Adrenal gland (tissue), 5 donors: ENCODE measurements at regions not wholly inside any gene's neighbourhood (a gene's known extent, or its start where the extent isn't known, plus 50 kb on each side); places are given as distances from the start of the nearest gene placed in this dataset.

Experiments used
- POLR2A ChIP-seq, 2 donors: fragments of 450-650 bp; IDR thresholded peaks; one replicate each; pipeline ENCODE4 v1.6.1; 2017; ENCODE audit warnings: antibody characterized with exemption in 2 of 2, mild to moderate bottlenecking in 2 of 2, moderate library complexity in 1 of 2
- TF ChIP-seq, protein P1 (sequence below), 6 experiments: fragments of 450-650 bp in 4 of 6; fragments of 200-600 bp in 2 of 6; sonication (generic) in 1 of 6; IDR thresholded peaks; 1 replicate in 5 of 6; 2 replicates in 1 of 6; pipeline versions ENCODE4 v1.5.1 to v1.8.0; 2016 to 2021; ENCODE audit warnings: antibody characterized with exemption in 6 of 6, mild to moderate bottlenecking in 2 of 6, moderate library complexity in 1 of 6
- donor health status: DM: no; HTN: no; CAD: no.

DNA sequence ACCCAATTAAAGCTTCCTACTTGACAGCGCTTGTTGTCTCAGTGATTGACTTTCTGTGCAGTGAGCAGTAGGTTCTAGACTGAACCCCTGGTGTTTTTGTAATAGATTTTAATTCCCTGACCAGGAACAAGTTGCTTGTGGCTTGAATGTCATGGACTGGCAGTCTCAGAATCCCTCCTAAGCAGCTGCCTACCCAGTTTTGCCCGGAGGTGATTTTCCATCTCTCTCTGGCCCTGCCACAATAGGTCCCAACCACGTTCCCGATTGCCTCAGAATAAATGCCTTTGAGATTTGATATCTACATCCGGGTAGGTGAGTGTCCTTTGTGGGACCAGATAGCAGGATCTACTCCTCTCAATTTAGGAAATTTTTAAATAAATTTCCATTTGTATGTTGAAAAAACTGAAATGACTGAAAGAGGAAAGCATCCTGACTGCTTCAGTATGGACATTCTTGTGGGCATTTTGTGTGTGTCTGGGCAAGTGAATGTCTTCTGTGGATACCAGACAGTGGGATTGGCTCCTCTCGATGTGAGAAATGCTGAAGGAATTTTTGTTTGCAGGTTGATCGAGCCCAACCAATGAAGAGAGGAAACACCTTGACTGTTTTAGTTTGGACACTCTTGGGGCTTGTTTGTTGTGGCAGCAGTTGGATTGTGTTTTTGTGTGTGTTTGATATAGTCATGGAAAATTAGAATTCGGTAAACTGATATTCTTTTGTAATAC is 1607.4 kb downstream of the C4orf33 start:
- TF ChIP-seq, protein P1, sequence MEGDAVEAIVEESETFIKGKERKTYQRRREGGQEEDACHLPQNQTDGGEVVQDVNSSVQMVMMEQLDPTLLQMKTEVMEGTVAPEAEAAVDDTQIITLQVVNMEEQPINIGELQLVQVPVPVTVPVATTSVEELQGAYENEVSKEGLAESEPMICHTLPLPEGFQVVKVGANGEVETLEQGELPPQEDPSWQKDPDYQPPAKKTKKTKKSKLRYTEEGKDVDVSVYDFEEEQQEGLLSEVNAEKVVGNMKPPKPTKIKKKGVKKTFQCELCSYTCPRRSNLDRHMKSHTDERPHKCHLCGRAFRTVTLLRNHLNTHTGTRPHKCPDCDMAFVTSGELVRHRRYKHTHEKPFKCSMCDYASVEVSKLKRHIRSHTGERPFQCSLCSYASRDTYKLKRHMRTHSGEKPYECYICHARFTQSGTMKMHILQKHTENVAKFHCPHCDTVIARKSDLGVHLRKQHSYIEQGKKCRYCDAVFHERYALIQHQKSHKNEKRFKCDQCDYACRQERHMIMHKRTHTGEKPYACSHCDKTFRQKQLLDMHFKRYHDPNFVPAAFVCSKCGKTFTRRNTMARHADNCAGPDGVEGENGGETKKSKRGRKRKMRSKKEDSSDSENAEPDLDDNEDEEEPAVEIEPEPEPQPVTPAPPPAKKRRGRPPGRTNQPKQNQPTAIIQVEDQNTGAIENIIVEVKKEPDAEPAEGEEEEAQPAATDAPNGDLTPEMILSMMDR (IDR thresholded peaks at IDR 0.05): no peak
- no peak for TF ChIP-seq POLR2A (IDR thresholded peaks at IDR 0.05)
